ENCODE measurements at regions not wholly inside any gene's neighbourhood (a gene's known extent, or its start where the extent isn't known, plus 50 kb on each side); places are given as distances from the start of the nearest gene placed in this dataset.

DNA sequence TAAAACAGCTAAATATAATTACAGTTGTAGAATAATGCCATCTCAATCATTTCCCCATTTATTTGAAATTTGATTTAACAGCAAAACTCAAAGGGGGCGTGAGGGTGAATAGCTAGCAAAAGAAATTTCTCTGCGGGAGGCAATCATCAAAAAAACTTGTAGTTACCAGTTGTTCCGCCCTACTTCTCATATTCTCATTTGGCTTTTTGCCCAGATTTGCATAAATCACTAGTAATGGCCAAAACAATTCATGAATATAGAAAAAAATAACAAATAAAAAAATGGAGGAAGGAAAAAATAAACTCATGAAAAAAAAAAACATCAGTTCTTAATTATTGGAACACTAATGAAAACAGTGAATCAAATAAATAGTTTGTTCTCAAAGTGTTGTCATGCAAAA, 722.6 kb upstream of the KIF2B start:
- TF ChIP-seq, protein P1, sequence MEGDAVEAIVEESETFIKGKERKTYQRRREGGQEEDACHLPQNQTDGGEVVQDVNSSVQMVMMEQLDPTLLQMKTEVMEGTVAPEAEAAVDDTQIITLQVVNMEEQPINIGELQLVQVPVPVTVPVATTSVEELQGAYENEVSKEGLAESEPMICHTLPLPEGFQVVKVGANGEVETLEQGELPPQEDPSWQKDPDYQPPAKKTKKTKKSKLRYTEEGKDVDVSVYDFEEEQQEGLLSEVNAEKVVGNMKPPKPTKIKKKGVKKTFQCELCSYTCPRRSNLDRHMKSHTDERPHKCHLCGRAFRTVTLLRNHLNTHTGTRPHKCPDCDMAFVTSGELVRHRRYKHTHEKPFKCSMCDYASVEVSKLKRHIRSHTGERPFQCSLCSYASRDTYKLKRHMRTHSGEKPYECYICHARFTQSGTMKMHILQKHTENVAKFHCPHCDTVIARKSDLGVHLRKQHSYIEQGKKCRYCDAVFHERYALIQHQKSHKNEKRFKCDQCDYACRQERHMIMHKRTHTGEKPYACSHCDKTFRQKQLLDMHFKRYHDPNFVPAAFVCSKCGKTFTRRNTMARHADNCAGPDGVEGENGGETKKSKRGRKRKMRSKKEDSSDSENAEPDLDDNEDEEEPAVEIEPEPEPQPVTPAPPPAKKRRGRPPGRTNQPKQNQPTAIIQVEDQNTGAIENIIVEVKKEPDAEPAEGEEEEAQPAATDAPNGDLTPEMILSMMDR (IDR thresholded peaks at IDR 0.05; ENCODE audit: insufficient read depth, missing control alignments): no peak
- DNase-seq (ENCODE audit: insufficient read length, low spot score) (no peak), FAIRE-seq (no peak)

DNA sequence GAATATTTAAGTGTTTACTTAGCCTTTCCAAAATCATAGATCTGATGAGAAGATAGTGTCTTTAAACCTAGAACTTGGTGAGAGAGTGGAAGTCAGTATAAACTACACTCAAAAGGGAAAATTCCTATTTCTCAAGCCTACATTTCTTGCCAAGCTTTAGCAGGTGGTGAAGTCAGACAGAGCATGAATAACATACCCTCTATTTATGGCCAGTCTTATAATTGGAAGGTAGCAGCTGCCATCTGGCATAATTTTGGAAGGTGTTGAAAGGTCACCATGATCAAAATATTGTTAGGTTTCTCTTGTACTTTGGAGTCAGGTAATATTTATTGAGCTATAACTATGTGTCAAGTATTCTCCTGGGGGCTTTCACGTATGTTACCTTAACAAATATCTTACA, 729.3 kb upstream of the KIF2B start:
- TF ChIP-seq, protein P1 (IDR thresholded peaks at IDR 0.05; ENCODE audit: insufficient read depth, missing control alignments): no peak
- FAIRE-seq (no peak), DNase-seq (ENCODE audit: insufficient read length, low spot score) (no peak)

DNA sequence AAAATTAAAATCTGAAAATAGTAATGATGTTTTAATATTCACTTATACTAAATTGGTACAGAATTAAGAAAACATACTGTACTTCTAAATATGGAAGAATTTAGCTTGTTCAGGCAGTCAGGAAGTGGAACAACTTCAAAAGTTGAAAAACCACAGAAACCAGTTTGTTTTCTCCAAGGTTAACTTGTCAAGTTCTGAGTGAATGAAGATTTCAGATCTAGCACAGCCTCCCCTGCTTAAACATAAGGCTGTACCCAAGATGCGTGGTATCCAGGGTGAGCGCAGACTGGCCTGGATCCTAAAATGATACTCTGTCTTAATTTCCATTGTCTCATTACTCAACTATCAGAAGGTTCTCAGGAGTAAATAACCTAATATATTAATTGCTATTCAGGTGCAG, 730.7 kb upstream of the KIF2B start:
- no peak for FAIRE-seq
- TF ChIP-seq, protein P1 (IDR thresholded peaks at IDR 0.05; ENCODE audit: insufficient read depth, missing control alignments): no peak
- DNase-seq (ENCODE audit: insufficient read length, low spot score): no peak

DNA sequence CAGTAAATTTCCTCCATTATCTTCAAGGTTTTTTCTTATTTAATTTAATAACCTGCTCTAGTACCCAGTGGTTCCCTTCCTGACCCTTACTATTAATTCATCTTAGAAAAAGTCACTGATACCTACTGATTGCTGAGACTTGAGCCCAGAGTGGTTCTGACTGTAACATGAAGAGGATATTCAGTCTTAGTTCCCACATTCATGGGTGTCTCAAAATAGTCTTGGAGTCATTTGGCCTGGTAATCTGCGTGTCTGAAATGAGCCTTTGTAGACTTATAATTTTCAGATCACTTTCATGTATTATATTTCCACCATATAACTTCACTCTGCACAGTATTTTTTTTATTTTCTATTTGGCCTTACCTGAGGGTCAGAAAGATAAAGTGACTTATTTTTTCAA, 732.0 kb upstream of the KIF2B start:
- DNase-seq (ENCODE audit: insufficient read length, low spot score) (no peak), FAIRE-seq (no peak)
- TF ChIP-seq, protein P1 (IDR thresholded peaks at IDR 0.05; ENCODE audit: insufficient read depth, missing control alignments): no peak

DNA sequence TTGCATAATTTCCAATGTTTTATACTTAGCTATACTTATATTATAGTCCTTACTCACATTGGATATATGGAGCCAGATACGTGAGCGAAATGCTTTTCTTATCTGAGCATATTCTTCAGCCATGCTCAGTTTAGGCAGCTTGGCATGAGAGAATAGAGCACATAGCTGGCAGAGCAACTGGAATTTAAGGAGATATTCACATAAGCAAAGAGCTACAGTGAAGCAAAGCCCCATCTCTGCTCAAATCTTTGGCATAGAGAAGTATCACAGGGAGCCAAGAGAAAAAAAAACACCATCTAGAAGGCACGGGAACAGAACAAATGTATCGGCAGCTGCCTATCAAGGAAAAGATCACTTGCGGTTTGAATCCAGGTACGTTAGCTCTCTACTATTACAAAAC, 734.2 kb upstream of the KIF2B start:
- DNase-seq (ENCODE audit: insufficient read length, low spot score) (no peak), FAIRE-seq (no peak)
- TF ChIP-seq, protein P1 (IDR thresholded peaks at IDR 0.05; ENCODE audit: insufficient read depth, missing control alignments): no peak

DNA sequence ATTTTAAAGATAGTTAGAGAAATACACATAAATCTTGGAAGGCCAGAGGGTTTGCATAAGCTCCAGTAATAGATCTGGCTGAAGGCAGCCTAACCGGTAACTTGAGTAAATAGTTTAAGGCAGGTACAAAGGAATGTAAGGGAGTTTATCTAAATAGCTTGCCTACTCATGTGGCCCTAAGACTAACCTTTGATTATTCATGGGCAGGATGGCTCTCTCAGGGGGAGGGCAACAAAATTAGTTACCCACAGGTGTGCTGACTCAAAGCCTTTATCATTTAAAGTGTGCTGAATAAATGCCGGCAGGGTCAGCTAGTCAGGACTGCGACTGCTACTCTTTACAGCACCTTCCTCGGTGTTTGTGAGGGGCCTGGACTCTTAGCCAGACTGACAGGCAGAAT, 761.3 kb upstream of the KIF2B start:
- DNase-seq (ENCODE audit: insufficient read length, low spot score) (no peak), FAIRE-seq (no peak)
- TF ChIP-seq, protein P1 (IDR thresholded peaks at IDR 0.05; ENCODE audit: insufficient read depth, missing control alignments): no peak

DNA sequence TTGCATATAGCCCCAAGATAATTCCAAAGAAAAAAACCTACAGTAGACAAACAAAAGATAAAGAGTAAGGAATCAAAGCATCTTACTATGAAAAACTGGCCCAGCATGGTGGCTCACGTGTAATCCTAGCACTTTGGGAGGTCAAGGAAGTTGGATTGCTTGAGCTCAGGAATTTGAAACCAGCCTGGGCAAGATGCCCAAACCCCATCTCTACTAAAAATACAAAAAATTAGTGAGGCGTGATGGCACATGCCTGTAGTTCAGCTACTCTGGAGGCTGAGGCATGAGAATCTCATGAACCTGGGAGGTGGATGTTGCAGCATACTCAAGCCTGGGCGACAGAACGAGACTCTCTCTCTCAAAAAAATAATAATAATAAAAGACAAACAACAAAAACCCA, 764.7 kb upstream of the KIF2B start:
- TF ChIP-seq, protein P1 (IDR thresholded peaks at IDR 0.05; ENCODE audit: insufficient read depth, missing control alignments): no peak
- no peak for FAIRE-seq
- no peak for DNase-seq (ENCODE audit: insufficient read length, low spot score)
